ENCODE measurements at regions not wholly inside any gene's neighbourhood (a gene's known extent, or its start where the extent isn't known, plus 50 kb on each side); places are given as distances from the start of the nearest gene placed in this dataset.
"Not testable (repeated sequence)": the region's sequence is repeated elsewhere in the genome, so short reads cannot be mapped to it uniquely, and the experiment has no call there.

DNA sequence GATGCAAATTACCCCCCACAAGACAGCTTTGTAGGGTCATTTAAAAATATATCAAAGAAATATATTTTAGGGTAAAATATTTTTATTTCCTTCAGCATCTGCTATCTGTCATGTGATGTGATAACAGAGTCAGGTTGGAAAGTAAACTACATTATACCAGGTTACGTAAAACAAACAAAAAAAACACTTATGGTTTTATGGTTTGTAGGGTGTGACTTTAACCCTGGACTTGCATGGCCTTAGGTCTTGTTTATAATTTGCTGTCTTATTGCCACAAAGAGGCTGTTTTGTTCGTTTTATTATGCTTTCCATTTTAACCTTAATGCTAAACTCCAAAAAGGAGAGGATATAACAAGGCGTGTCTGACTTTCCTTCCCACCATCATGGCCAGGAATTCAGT, 244.5 kb upstream of the MME start:
- no peak overlapping the region for H3K27ac Mint-ChIP-seq
- H3K9me3 Mint-ChIP-seq, result peaks cover 3% of the 10 kb centered on the region
- H3K27me3 Mint-ChIP-seq, result no peaks in the 10 kb centered on the region
- ChIA-PET POLR2A (no interaction called here), CTCF (no interaction called here)
- no peaks in the 10 kb centered on the region for H3K36me3 Mint-ChIP-seq
- intact Hi-C loops (cut with micrococcal nuclease), result no loop called here
- H3K4me3 Mint-ChIP-seq, result no peak overlapping the region
- no peaks in the 10 kb centered on the region for H3K4me1 Mint-ChIP-seq (ENCODE audit: low read depth)
- DNase-seq, result no peak

DNA sequence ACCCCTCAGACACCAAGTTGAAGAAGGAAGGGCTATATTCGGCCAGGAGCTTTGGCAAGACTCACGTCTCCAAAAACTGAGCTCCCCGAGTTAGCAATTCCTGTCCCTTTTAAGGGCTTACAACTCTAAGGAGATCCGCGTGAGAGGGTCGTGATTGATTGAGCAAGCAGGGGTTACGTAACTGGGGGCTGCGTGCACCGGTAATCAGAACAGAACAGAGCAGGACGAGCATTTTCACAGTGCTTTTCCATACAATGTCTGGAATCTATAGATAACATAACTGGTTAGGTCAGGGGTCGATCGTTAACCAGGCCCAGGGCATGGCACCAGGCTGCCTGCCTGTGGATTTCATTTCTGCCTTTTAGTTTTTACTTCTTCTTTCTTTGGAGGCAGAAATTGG, 245.3 kb upstream of the MME start:
- POLR2A ChIA-PET; H3K36me3 Mint-ChIP-seq; intact Hi-C loops (cut with micrococcal nuclease); H3K27ac Mint-ChIP-seq; CTCF ChIA-PET; H3K9me3 Mint-ChIP-seq; H3K27me3 Mint-ChIP-seq; DNase-seq; H3K4me3 Mint-ChIP-seq; H3K4me1 Mint-ChIP-seq (ENCODE audit: low read depth): not testable (repeated sequence)

GRCh38 chr3:154829929-154830328, 250.2 kb upstream of the MME start:
- no peak overlapping the region for H3K4me3 Mint-ChIP-seq
- no peaks in the 10 kb centered on the region for H3K4me1 Mint-ChIP-seq (ENCODE audit: low read depth)
- ChIA-PET CTCF (no interaction called here), POLR2A (no interaction called here)
- no peaks in the 10 kb centered on the region for H3K27me3 Mint-ChIP-seq
- H3K27ac Mint-ChIP-seq, result no peak overlapping the region
- H3K36me3 Mint-ChIP-seq, result no peaks in the 10 kb centered on the region
- intact Hi-C loops (cut with micrococcal nuclease), result no loop called here
- no peak for DNase-seq
- H3K9me3 Mint-ChIP-seq, result peaks cover 2% of the 10 kb centered on the region

DNA sequence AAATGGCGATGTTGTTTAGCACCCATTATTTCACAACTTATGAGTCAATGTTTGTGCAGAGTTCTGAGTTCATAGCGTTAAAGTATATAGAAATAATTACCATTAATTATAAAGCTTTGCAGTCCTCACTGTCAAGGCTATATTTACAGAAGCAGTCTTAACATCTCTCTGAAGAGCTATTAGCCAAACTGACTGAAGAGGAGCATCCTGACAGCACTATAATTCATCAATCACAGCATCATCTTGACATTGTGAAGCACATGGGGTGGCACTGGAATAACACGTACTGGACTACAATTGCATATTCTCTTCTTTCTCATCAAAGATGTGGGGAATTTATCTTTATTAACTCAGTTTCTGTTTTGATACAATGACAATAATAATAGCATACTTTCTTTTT, 260.6 kb upstream of the MME start:
- Mint-ChIP-seq H3K4me3 (no peak overlapping the region), H3K27ac (no peak overlapping the region), H3K36me3 (no peaks in the 10 kb centered on the region), H3K9me3 (peaks cover 19% of the 10 kb centered on the region), H3K27me3 (no peaks in the 10 kb centered on the region), H3K4me1 (ENCODE audit: low read depth) (no peaks in the 10 kb centered on the region)
- CTCF ChIA-PET, result no interaction called here
- POLR2A ChIA-PET, result no interaction called here
- intact Hi-C loops (cut with micrococcal nuclease), result no loop called here
- DNase-seq, result no peak

- no peaks in the 10 kb centered on the region for H3K4me1 Mint-ChIP-seq (ENCODE audit: low read depth)
- H3K27ac Mint-ChIP-seq, result no peak overlapping the region
- no peaks in the 10 kb centered on the region for H3K27me3 Mint-ChIP-seq
- intact Hi-C loops (cut with micrococcal nuclease), result no loop called here
- no peak overlapping the region for H3K4me3 Mint-ChIP-seq
- peaks cover 16% of the 10 kb centered on the region for H3K9me3 Mint-ChIP-seq
- no peak for DNase-seq
- CTCF ChIA-PET, result no interaction called here
- H3K36me3 Mint-ChIP-seq, result no peaks in the 10 kb centered on the region
- POLR2A ChIA-PET, result no interaction called here
Measured at GRCh38 chr3:154818676-154819255, 261.4 kb upstream of the MME start.

DNA sequence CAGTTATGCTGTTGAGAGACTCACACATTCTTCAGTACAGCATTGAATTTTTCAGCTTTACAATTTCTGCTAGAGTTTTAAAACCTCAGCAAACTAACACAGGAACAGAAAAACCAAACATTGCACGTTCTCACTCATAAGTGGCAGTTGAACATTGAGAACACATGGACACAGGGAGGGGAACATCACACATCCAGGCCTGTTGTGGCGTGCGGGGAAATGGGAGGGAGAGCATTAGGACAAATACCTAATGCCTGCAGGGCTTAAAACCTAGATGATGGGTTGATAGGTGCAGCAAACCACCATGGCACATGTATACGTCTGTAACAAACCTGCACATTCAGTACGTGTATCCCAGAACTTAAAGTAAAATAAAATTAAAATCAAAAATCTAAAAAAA, 270.1 kb upstream of the MME start:
- CTCF ChIA-PET, result not testable (repeated sequence)

GRCh38 chr3:154801729-154802128, 278.4 kb upstream of the MME start:
- H3K4me1 Mint-ChIP-seq (ENCODE audit: low read depth), result no peaks in the 10 kb centered on the region
- no peak overlapping the region for H3K27ac Mint-ChIP-seq
- peaks cover 11% of the 10 kb centered on the region for H3K9me3 Mint-ChIP-seq
- H3K27me3 Mint-ChIP-seq, result no peaks in the 10 kb centered on the region
- no peak overlapping the region for H3K4me3 Mint-ChIP-seq
- intact Hi-C loops (cut with micrococcal nuclease), result no loop called here
- no peak for DNase-seq
- POLR2A ChIA-PET, result no interaction called here
- CTCF ChIA-PET, result no interaction called here
- H3K36me3 Mint-ChIP-seq, result no peaks in the 10 kb centered on the region

More for the DNA sequence above, 270.1 kb upstream of the MME start:
- H3K27me3 Mint-ChIP-seq; H3K4me1 Mint-ChIP-seq (ENCODE audit: low read depth); H3K4me3 Mint-ChIP-seq; intact Hi-C loops (cut with micrococcal nuclease); H3K27ac Mint-ChIP-seq; DNase-seq; H3K36me3 Mint-ChIP-seq; POLR2A ChIA-PET: not testable (repeated sequence)
- H3K9me3 Mint-ChIP-seq, result peaks cover 11% of the 10 kb centered on the region

GRCh38 chr3:154799800-154800199, 280.3 kb upstream of the MME start:
- CTCF ChIA-PET, result no interaction called here
- DNase-seq, result no peak
- peaks cover 5% of the 10 kb centered on the region for H3K9me3 Mint-ChIP-seq
- H3K27ac Mint-ChIP-seq, result no peak overlapping the region
- intact Hi-C loops (cut with micrococcal nuclease), result no loop called here
- H3K36me3 Mint-ChIP-seq, result no peaks in the 10 kb centered on the region
- H3K4me1 Mint-ChIP-seq (ENCODE audit: low read depth), result no peaks in the 10 kb centered on the region
- no peak overlapping the region for H3K4me3 Mint-ChIP-seq
- POLR2A ChIA-PET, result no interaction called here
- H3K27me3 Mint-ChIP-seq, result no peaks in the 10 kb centered on the region

DNA sequence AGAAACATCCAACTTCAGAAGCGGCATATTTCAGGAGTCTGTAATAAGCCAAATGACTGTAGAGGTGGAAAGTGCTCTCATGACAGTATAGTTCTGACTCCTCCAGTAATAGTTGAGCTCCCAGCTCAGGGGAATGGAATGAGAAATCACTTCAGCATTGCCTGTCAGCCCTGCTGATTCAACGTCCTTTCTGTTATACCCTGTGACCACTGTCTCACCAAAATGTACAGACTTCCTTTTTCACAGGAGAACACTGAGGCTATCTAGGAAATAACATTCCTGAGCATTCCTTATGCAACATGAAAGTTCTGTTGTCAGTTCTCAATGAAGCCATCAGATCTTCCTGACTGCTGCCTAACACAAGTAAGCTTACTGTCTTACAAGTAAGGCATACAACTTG, 284.5 kb upstream of the MME start:
- H3K27ac Mint-ChIP-seq, result no peak overlapping the region
- ChIA-PET POLR2A (no interaction called here), CTCF (no interaction called here)
- H3K4me1 Mint-ChIP-seq (ENCODE audit: low read depth), result no peaks in the 10 kb centered on the region
- H3K27me3 Mint-ChIP-seq, result no peaks in the 10 kb centered on the region
- H3K9me3 Mint-ChIP-seq, result no peaks in the 10 kb centered on the region
- no peaks in the 10 kb centered on the region for H3K36me3 Mint-ChIP-seq
- DNase-seq, result no peak
- intact Hi-C loops (cut with micrococcal nuclease), result no loop called here
- no peak overlapping the region for H3K4me3 Mint-ChIP-seq

DNA sequence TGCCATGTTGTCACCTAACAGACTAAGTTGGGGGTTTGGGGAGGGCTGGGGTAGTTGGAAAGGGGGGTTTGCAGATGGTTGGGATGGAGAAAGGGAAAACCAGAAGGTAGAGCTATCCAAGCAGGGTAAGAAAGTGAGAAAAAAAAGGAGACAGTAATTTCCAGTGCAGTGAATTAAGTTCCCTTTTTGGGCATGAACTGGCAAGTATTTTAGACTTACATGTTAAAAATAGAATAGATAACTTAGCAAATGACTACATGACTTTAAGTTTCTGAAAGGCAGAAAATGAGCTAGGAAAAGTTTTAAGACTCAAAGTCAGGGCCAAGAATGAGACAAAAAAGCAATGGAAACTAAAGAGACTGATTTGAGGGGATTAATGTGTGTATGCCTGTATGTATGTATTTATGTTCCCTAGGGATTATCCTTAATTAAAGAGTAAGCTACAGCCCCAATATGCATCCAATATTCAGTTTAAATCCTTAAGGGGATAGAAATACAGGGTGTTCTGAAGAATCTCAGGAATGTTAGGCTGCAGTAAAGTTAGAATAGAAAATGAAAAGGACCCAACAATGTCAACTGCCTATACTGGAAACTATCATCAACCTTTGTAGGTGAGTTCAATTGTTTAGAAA, 285.2 kb upstream of the MME start:
- Mint-ChIP-seq H3K4me1 (ENCODE audit: low read depth) (no peaks in the 10 kb centered on the region), H3K36me3 (no peaks in the 10 kb centered on the region), H3K27ac (no peak overlapping the region), H3K4me3 (no peak overlapping the region), H3K27me3 (no peaks in the 10 kb centered on the region), H3K9me3 (no peaks in the 10 kb centered on the region)
- DNase-seq, result no peak
- POLR2A ChIA-PET, result no interaction called here
- CTCF ChIA-PET, result no interaction called here
- intact Hi-C loops (cut with micrococcal nuclease), result no loop called here

- H3K4me1 Mint-ChIP-seq (ENCODE audit: low read depth), result no peaks in the 10 kb centered on the region
- intact Hi-C loops (cut with micrococcal nuclease), result no loop called here
- H3K4me3 Mint-ChIP-seq, result no peak overlapping the region
- H3K36me3 Mint-ChIP-seq, result no peaks in the 10 kb centered on the region
- CTCF ChIA-PET, result no interaction called here
- DNase-seq, result no peak
- POLR2A ChIA-PET, result no interaction called here
- H3K9me3 Mint-ChIP-seq, result no peaks in the 10 kb centered on the region
- no peaks in the 10 kb centered on the region for H3K27me3 Mint-ChIP-seq
- no peak overlapping the region for H3K27ac Mint-ChIP-seq
Measured at GRCh38 chr3:154794391-154794790, 285.7 kb upstream of the MME start.

DNA sequence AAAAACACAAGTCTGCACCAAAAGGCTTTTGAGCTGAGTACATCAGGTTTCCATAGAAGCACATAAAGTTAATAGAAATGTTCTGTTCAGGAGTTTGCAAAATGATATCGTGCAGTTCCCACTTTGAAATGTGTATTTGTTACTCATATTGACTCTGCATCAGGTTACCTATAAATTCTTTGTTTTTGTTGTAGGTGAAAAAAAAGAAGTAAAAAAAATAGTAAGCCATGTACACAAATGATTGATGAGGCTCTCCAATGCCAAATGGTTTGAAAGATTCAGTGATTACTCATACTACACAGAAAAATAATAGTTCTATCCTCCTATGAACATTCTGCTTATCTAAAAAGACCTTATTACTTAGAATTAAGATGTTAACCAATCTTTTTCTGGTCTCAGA, 287.3 kb upstream of the MME start:
- Mint-ChIP-seq H3K9me3 (no peaks in the 10 kb centered on the region), H3K4me3 (no peak overlapping the region), H3K27me3 (no peaks in the 10 kb centered on the region), H3K27ac (no peak overlapping the region), H3K4me1 (ENCODE audit: low read depth) (no peaks in the 10 kb centered on the region), H3K36me3 (no peaks in the 10 kb centered on the region)
- ChIA-PET CTCF (no interaction called here), POLR2A (no interaction called here)
- intact Hi-C loops (cut with micrococcal nuclease), result no loop called here
- DNase-seq, result no peak

DNA sequence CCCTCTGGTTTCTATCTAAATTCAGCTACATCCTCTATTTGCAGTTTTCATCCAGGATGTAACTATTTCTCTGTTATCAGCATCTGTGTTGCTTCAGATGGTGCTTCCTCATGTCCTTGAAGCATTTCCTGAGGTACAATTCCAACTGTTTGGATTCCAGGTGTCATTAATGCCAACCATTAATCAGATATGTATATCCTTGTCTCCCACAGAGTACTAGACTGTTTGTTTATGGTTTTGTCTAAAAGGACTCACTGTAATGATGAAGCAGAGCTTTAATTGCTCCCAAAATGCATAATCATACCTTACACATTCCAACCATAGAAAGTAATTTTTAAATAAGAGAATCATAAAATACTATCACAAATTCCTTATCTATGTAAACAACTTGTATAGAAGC, 288.5 kb upstream of the MME start:
- ChIA-PET CTCF (no interaction called here), POLR2A (no interaction called here)
- H3K4me3 Mint-ChIP-seq, result no peak overlapping the region
- no peak overlapping the region for H3K27ac Mint-ChIP-seq
- no peaks in the 10 kb centered on the region for H3K9me3 Mint-ChIP-seq
- H3K36me3 Mint-ChIP-seq, result no peaks in the 10 kb centered on the region
- H3K4me1 Mint-ChIP-seq (ENCODE audit: low read depth), result no peaks in the 10 kb centered on the region
- no peaks in the 10 kb centered on the region for H3K27me3 Mint-ChIP-seq
- intact Hi-C loops (cut with micrococcal nuclease), result no loop called here
- DNase-seq, result no peak

- Mint-ChIP-seq H3K9me3 (no peaks in the 10 kb centered on the region), H3K27ac (no peak overlapping the region), H3K4me3 (no peak overlapping the region), H3K36me3 (no peaks in the 10 kb centered on the region), H3K4me1 (ENCODE audit: low read depth) (no peaks in the 10 kb centered on the region), H3K27me3 (no peaks in the 10 kb centered on the region)
- DNase-seq, result no peak
- ChIA-PET POLR2A (no interaction called here), CTCF (no interaction called here)
- intact Hi-C loops (cut with micrococcal nuclease), result no loop called here
Measured at GRCh38 chr3:154786724-154787123, 293.4 kb upstream of the MME start.

All from activated CD4-positive, alpha-beta memory T cell treated with anti-CD3 and anti-CD28 coated beads for 36 hours (primary cell).